ENCODE measurements at regions not wholly inside any gene's neighbourhood (a gene's known extent, or its start where the extent isn't known, plus 50 kb on each side); places are given as distances from the start of the nearest gene placed in this dataset.

- TF ChIP-seq CTCF (conservative IDR thresholded peaks at IDR 0.05; ENCODE audit: low read depth, low read length) (no peak), EZH2 (IDR thresholded peaks at IDR 0.05; ENCODE audit: low read length, unreplicated experiment) (no peak), EZH2phosphoT487 (IDR thresholded peaks at IDR 0.05; ENCODE audit: borderline replicate concordance, low read length) (no peak)
Measured at GRCh38 chr22:48348855-48349254, 1478.8 kb downstream of the BRD1 start.

Data from PC-3 (cell line).